ENCODE measurements at regions not wholly inside any gene's neighbourhood (a gene's known extent, or its start where the extent isn't known, plus 50 kb on each side); places are given as distances from the start of the nearest gene placed in this dataset.

DNA sequence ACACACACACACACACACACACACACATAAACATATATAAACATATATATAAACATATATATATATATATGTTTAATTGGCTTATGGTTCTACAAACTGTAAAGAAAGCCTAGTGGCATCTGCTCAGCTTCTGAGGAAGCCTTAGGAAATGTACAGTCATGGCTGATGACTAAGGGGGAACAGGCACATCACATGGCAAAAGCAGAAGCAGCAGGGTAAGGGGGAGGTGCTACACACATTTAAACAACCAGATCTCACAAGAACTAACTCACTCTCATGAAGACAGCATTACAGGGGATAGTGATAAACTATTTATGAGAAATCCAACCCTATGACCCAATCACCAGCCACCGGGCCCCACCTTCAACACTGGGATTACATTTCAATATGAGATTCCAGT, 922.9 kb downstream of the SI start:
- ChIA-PET POLR2A (no interaction called here), CTCF (no interaction called here)
- no CpG with 5 or more reads among the region's 1 CpG for WGBS (ENCODE audit: insufficient coverage)
- Histone ChIP-seq H3K36me3 (replicated peaks in 1 of 2; ENCODE audit: control extremely low read depth in 1 of 2, control insufficient read depth in 1 of 2, extremely low read depth in 1 of 2, insufficient read depth in 2 of 2, low read length in 1 of 2) (no peaks in the 10 kb centered on the region), H3K9ac (ENCODE audit: low read length) (no peak overlapping the region), H3K4me1 (ENCODE audit: control insufficient read depth in 2 of 2, insufficient read depth in 2 of 2, low read length in 2 of 2) (no peaks in the 10 kb centered on the region), H3K27ac (ENCODE audit: low read length in 2 of 2) (no peak overlapping the region), H2AFZ (ENCODE audit: insufficient read depth, low read depth, low read length, poor library complexity, severe bottlenecking) (no peak overlapping the region), H3K4me2 (replicated peaks; ENCODE audit: low read depth, low read length, poor library complexity, severe bottlenecking) (no peak overlapping the region), H3K27me3 (replicated peaks in 1 of 4; ENCODE audit: control extremely low read depth in 1 of 4, control insufficient read depth in 3 of 4, insufficient read depth in 4 of 4, low read length in 3 of 4) (no peaks in the 10 kb centered on the region), H4K20me1 (ENCODE audit: control insufficient read depth, insufficient read depth, low read length, poor library complexity, severe bottlenecking) (no peaks in the 10 kb centered on the region), H3K79me2 (ENCODE audit: control insufficient read depth, insufficient read depth, low read length) (no peaks in the 10 kb centered on the region), H3K4me3 (ENCODE audit: control extremely low read depth in 1 of 5, extremely low read depth in 1 of 5, insufficient read depth in 1 of 5, low read depth in 2 of 5, low read length in 4 of 5) (no peak overlapping the region), H3K9me3 (ENCODE audit: control extremely low read depth in 1 of 3, control insufficient read depth in 2 of 3, insufficient read depth in 1 of 3, low read length in 2 of 3) (peaks cover 0 to 4% (median 2%) of the 10 kb centered on the region in 3 donors)
- TF ChIP-seq, protein P1, sequence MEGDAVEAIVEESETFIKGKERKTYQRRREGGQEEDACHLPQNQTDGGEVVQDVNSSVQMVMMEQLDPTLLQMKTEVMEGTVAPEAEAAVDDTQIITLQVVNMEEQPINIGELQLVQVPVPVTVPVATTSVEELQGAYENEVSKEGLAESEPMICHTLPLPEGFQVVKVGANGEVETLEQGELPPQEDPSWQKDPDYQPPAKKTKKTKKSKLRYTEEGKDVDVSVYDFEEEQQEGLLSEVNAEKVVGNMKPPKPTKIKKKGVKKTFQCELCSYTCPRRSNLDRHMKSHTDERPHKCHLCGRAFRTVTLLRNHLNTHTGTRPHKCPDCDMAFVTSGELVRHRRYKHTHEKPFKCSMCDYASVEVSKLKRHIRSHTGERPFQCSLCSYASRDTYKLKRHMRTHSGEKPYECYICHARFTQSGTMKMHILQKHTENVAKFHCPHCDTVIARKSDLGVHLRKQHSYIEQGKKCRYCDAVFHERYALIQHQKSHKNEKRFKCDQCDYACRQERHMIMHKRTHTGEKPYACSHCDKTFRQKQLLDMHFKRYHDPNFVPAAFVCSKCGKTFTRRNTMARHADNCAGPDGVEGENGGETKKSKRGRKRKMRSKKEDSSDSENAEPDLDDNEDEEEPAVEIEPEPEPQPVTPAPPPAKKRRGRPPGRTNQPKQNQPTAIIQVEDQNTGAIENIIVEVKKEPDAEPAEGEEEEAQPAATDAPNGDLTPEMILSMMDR (IDR thresholded peaks at IDR 0.05) = no peak
- TF ChIP-seq EZH2 (IDR thresholded peaks at IDR 0.05; ENCODE audit: borderline replicate concordance, insufficient read depth, low read depth, low read length, poor library complexity, severe bottlenecking) = no peak
- Mint-ChIP-seq H3K27ac (no peak overlapping the region), H3K9me3 (ENCODE audit: insufficient read depth) (peaks cover 2% of the 10 kb centered on the region), H3K27me3 (no peaks in the 10 kb centered on the region), H3K4me3 (no peak overlapping the region), H3K4me1 (no peaks in the 10 kb centered on the region)
- intact Hi-C loops (cut with micrococcal nuclease) = no loop called here
- ATAC-seq (ENCODE audit: low read depth) = no peak
- DNase-seq = no peak

DNA sequence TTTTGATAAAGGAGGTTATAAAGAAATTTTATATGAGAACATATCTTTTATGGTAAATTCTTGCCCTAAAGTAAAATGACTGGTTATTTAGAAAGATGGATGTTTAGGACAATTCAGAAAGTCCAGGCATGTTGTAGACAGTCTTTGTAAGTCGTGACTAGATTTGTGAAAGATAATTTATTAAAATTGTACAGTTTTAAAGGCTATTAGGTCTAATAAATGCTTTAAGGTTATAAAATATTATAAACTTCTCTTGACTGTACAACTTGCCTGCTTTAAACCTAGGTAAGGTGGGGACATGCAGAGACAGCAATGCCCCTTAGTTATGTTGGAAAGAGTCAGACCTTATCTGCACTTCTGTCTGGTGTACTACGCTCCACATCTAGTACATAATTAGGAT, 933.5 kb downstream of the SI start:
- Mint-ChIP-seq H3K27me3 (no peaks in the 10 kb centered on the region), H3K4me3 (no peak overlapping the region), H3K27ac (no peak overlapping the region), H3K4me1 (no peaks in the 10 kb centered on the region), H3K9me3 (ENCODE audit: insufficient read depth) (peaks cover 8% of the 10 kb centered on the region)
- ChIA-PET CTCF (no interaction called here), POLR2A (no interaction called here)
- Histone ChIP-seq H2AFZ (ENCODE audit: insufficient read depth, low read depth, low read length, poor library complexity, severe bottlenecking) (no peak overlapping the region), H3K36me3 (replicated peaks in 1 of 2; ENCODE audit: control extremely low read depth in 1 of 2, control insufficient read depth in 1 of 2, extremely low read depth in 1 of 2, insufficient read depth in 2 of 2, low read length in 1 of 2) (no peaks in the 10 kb centered on the region), H3K27ac (ENCODE audit: low read length in 2 of 2) (no peak overlapping the region), H3K27me3 (replicated peaks in 1 of 4; ENCODE audit: control extremely low read depth in 1 of 4, control insufficient read depth in 3 of 4, insufficient read depth in 4 of 4, low read length in 3 of 4) (no peaks in the 10 kb centered on the region), H3K9ac (ENCODE audit: low read length) (no peak overlapping the region), H3K9me3 (ENCODE audit: control extremely low read depth in 1 of 3, control insufficient read depth in 2 of 3, insufficient read depth in 1 of 3, low read length in 2 of 3) (peaks cover 3 to 8% (median 6%) of the 10 kb centered on the region in 3 donors), H3K4me3 (ENCODE audit: control extremely low read depth in 1 of 5, extremely low read depth in 1 of 5, insufficient read depth in 1 of 5, low read depth in 2 of 5, low read length in 4 of 5) (no peak overlapping the region), H3K4me2 (replicated peaks; ENCODE audit: low read depth, low read length, poor library complexity, severe bottlenecking) (no peak overlapping the region), H4K20me1 (ENCODE audit: control insufficient read depth, insufficient read depth, low read length, poor library complexity, severe bottlenecking) (no peaks in the 10 kb centered on the region), H3K4me1 (ENCODE audit: control insufficient read depth in 2 of 2, insufficient read depth in 2 of 2, low read length in 2 of 2) (no peaks in the 10 kb centered on the region), H3K79me2 (ENCODE audit: control insufficient read depth, insufficient read depth, low read length) (no peaks in the 10 kb centered on the region)
- no peak for TF ChIP-seq EZH2 (IDR thresholded peaks at IDR 0.05; ENCODE audit: borderline replicate concordance, insufficient read depth, low read depth, low read length, poor library complexity, severe bottlenecking)
- TF ChIP-seq, protein P1 (IDR thresholded peaks at IDR 0.05) = no peak
- WGBS (ENCODE audit: insufficient coverage) = no CpG with 5 or more reads among the region's 2 CpGs
- intact Hi-C loops (cut with micrococcal nuclease) = no loop called here
- ATAC-seq (ENCODE audit: low read depth) (no peak), DNase-seq (no peak)

All from B cell (primary cell).